G401.6 (cell line): ENCODE measurements at regions not wholly inside any gene's neighbourhood (a gene's known extent, or its start where the extent isn't known, plus 50 kb on each side); places are given as distances from the start of the nearest gene placed in this dataset.
"Not testable (repeated sequence)": the region's sequence is repeated elsewhere in the genome, so short reads cannot be mapped to it uniquely, and the experiment has no call there.

ENCODE experiments used
- FAIRE-seq: peaks from 2 replicates; lab custom pipeline; 2012; peaks lifted over from hg19 to GRCh38; lab: Jason Lieb, UNC

DNA sequence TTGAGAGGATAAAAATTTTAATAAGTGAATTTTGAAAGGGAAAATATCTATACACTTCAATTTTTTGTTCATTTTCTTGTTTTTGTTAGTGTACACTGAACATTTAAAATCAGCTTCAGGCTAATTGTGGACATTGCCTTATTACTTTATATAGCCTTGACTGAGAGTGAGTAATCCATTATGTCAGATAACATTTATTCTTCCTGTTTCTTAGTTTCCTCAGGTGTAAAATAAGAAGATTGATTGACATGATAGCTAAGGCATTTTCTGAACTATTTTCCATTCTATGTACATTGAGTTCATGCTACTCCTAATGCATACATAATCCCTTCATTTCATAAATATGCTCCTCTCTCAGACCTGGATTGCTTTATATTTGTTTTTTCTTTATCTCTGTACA, 607.3 kb upstream of the AADAT start:
- no peak for FAIRE-seq

DNA sequence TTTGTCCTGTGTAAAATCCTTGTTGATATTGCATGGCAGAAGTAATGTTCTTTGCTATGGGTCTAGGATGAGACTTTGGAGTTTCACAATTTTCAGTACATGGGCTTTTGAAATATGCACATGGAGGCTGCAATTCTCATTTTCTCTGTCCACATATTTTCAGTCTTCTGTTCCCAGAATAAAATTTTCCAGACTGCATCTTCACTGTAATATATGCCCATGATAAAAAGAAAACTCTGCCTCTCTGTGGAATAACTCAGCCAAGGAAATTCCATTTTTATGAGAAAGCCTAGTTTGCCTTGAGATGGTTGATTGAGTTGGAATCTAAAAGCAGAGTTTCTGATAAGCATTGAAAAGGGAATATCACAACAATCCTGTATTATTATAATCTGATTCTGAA, 601.4 kb upstream of the AADAT start:
- FAIRE-seq, result no peak

DNA sequence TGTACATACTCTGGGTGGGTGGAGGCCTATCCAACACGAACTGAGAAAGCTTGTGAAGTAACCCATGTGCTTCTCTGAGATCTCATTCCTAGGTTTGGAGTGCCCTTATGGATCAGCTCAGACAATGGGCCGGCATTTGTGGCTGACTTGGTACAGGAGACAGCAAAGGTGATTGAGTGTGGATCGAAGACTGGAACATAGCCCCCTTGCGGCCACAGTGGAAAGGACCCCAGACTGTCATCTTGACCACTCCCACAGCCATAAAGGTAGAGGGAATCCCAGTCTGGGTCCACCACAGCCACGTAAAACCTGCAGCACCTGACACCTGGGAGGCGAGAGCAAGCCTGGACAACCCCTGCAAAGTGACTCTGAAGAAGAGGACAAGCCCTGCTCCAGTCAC, 598.0 kb upstream of the AADAT start:
- FAIRE-seq, result no peak

DNA sequence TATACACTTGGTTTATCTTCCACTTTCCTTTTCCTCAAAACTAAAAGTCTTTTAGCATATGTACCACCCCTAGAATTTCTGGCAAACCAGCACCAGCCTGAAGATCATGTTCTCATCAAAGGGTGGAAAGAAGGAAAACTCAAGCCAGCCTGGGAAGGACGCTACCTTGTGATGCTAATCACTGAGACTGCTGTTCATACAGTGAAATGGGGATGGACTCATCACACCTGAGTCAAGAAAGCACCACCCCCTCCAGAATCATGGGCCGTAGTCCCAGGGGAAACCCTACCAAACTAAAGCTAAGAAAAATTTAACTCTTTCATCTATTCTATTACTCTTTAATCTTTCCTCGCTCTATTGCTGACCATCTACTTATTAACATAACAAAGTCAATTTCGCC, 595.9 kb upstream of the AADAT start:
- not testable (repeated sequence) for FAIRE-seq

DNA sequence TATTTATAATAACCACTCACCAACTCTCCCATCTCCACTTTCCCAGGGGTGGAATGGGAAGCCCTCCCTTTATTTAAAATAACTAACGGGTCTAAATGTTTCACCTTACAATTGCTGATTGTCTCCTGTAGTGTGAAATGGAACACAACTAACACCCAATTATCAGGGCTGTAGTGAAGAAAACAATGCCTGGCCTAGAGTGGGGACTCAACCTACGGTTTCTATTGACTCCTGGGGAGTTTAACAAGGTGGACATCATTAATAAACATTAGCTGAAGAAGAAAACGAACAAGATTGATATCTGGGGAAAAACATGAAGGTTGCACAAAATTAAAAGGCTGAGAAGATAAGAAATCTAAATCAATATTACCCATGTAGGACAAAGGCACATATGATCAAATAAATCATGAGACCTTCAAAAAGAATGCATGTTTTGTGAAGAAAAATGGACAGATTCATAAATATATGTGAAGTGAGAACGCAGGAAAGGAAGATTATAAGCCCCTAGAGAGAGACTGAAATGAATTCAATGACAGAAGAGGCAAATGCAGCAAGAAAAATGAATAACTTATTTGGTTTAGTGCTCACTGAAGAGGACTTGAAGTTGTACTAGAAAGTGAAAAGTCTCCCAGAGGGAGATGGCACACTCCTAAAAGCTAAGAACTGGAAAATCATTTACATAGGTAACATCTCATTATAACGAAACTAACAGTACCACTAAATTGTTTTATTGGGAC, 593.0 kb upstream of the AADAT start:
- FAIRE-seq, result no peak

DNA sequence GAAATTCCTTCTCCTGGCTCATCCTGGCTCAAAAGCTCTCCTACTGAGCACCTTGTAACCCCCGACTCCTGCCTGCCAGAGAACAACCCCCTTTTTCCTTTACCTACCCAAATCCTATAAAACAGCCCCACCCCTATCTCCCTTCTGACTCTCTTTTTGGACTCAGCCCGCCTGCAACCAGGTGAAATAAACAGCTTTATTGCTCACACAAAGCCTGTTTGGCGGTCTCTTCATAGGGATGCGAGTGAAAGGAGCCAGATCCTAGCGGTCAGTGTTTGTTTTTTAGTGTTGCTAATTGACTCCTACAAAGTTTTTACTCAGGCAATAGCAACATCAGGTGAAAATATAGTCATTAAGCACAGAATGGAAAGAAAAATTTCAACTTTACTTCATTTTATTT, 592.3 kb upstream of the AADAT start:
- not testable (repeated sequence) for FAIRE-seq

DNA sequence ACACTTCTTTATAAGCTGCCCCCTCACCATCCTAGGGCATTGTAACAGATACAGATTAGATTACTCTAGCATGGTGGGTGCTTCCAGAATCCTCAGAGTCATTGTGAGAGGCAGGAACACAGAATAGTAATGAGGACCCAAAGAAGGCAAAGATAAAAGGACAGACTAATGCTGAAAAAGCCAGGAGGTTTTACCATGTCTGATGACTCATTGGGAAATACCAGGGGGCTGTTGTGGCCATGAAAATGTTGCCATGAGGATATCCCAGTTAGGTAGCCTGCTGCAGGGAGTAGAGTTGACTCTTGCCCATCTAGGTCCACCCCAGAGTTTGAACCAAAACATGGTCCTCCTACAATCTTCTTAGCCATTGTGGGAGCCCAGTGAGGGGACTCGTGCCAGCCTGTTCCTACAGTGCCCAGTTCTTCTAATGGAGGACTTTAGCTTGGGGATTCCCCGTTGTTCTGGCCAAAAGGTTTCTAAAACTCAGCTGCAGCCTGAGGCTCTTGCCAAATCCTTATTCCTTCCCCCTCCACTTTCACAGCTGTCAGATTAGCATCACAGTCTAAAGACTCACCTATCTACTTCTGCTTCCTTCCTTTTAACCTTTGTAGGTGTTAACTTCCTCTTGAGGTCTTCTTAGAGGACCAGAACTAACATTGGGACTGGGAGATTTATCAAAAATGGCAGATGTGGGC, 586.0 kb upstream of the AADAT start:
- FAIRE-seq, result no peak

DNA sequence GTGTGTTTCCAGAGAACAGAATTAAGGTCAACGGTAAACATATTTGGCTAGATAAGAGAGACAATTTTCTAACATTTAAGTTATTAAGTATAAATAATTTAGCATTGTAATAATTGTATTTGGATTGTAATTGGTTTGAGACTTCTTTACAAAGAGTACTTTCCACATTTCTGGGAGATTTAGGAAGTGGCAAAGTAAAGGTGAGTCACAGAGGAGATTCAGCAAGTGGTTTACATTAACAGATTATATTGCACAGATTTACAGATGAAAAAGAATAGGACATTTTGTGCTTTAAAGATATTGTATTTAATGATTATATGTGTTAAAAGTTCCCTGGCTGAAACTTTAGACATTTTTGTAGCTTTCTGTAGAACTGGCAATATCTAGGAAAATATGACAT, 584.4 kb upstream of the AADAT start:
- no peak for FAIRE-seq

DNA sequence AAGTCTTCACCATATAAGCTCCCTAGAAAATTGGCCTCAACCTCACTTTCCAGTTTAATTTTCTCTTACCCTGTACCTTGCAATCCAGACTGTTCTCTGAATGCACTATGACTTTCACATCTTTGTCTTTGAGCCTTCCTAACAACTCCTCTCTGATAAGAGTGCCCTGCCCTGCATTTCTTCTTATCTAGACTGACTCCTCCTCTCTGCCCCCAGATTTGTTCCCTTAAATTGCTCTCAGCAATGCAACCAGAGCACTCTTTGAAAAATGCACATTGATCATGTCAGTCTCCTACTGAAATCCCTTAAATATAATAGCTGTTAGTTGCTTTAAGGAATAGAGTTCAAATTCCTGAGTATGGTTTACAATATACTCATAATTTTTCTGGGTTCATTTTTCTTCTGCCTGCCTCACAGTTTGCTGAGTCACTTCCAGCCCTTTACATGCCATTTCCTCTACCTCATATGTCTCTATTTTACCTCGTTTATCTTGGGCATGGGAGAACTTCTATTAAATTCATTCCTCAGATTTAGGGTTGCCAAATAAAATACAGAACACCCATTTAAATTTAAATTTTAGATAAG, 582.7 kb upstream of the AADAT start:
- FAIRE-seq, result no peak

DNA sequence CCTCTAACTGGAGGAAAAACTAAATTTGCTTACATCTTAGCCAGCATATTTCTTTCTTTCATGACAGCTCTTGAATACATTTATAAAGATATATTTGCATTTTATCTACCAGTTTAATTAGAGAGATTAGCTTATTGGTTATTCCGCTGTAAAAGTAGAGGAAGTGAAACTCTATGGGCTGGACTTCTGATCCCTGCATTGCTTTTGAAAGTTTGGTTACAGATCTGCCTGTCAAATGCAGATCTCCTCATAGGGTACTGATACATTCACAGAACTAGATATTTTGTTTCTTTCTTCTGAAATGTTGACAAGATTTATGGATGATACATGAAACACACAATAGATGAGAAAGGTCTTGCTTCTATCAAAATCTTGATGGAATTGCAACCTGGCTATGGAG, 581.4 kb upstream of the AADAT start:
- no peak for FAIRE-seq

DNA sequence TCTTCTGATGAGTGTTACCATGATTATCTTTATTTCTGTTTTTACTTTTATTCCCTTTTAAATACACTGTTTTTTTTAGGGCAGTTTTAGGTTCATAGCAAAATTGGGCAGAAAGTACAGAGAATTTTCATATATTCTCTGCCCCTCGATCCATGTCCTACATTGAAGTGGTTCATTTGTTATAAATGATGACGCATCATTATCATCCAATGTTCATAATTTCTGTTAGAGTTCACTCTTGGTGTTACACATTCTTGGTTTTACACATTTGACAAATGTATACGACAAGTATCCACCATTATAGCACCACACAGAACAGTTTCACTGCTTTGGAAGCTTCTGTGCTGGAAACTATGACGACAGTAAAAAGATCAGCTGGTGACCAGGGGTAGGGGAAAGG, 578.1 kb upstream of the AADAT start:
- no peak for FAIRE-seq

DNA sequence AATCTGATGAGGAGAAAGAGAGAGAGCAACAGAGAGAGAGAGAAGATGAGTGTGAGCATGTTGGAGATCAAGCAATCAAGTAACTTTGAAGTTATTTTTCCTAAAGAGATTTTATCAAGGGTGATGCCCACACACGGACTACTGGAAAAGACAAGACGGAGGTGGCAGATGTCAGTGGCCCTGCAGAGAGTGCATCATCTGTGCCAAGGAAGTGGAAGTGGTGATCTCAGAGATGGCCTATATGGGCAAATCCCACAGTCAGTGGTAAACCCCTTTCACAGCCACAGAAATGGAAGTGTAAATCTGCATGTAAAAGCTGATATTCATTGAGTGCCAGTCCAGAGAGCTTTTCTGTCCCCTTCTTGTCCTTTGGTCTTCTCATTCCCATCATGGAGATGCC, 577.2 kb upstream of the AADAT start:
- no peak for FAIRE-seq

DNA sequence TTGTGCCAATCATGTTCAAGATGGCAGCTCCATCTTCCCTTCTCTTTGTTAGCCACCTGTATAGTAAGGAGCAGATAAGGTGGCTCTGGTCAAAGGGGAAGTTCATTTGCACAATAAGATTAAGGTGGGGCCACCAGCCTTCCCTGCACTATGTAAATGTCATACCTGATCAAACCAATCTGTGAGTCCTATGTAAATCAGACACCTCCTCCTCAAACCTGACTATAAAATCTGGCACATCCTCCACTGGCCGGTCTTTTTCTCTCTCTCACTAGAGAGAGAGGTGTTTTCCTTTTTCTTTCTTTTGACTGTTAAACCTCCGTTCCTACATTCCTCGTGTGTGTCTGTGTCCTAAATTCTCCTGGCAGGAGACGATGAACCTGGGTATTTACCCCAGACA, 572.5 kb upstream of the AADAT start:
- no peak for FAIRE-seq

DNA sequence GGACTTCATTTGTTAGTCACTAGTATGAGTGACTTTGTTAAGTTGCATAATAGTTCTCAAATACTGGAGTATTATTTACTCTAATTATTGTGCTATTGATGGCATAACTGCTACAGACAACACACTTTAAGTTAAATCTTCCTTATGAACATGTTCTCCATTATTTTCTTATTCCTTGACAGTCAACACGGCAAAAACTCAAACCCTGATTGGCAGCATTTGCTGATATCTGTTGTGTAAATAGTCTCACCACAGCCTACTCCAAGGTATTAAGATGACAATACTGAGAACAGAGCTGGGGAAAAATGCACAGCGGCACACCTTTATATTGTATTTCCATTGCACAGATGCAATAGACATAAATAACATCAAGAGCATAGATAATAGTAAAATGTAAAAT, 568.0 kb upstream of the AADAT start:
- no peak for FAIRE-seq

DNA sequence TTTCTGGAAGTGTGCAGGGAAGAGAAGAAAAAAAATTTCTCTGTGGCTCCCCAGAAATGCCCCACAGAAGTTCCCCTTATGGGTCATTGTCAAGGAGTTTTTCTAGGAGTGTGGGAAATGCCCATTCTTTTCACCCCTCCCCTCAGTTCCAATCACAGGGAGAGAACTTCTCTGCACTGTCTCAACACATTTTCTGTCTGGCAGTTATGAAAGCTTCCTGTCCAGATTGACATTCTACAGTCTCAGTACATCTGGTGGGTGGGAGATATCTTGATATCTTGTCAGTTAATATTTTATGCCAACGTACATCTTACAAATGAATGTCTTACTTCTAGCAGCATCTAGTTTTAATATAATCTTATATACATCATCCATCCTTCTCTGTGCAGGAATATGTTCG, 566.8 kb upstream of the AADAT start:
- FAIRE-seq, result no peak

DNA sequence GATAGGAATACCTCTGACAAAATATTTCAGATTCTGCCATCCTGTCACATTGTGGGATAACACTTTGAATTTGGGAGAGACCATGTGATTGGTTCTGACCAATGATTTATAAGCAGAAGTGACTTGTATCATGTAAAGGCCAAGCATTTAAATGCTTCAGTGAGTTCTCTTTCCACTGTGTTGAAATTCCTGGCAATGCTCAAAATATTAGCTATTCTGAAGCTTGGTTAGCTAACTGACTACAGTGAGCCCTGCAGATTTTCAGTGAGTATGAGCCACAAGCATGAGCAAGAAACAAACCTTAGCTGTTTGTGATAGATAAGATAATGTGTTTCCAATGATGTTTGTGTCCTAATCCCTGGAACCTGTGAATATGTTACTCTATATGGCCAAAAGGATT, 562.8 kb upstream of the AADAT start:
- FAIRE-seq, result no peak

DNA sequence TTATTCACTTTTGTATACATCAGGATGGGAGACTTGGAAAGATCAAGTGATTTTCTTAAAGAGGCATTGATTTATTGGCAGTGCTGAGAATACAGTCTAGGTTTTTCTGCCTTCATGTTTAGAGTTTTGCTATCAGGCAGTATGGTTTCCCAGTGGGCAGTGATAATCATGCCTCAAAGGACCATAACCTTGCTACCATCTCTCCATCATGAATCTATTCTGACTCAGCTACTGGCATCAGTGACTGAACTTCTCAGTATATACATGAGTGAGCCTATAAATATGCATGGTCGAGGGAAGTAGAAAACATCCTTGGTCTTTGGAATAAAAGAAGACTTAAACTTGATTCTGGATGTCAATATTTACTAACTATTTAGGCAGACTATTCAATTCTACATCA, 562.0 kb upstream of the AADAT start:
- no peak for FAIRE-seq

DNA sequence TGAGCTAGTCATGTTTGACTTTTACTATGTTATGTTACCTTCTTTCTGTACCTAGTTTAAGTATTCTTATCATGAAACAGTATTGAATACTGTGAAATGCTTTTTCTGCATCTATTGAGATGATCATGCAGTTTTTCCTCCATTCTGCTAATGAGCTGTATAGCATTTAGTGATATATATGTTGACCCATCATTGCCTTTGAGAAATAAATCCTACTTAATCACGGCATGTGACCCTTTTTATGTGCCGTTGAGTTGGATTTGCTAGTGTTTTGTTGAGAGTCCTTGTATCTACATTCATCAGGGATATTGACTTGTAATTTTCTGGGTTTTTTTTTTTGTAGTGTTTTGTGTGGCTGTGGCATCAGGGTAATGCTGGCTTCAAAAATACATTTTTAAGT, 537.7 kb upstream of the AADAT start:
- no peak for FAIRE-seq

DNA sequence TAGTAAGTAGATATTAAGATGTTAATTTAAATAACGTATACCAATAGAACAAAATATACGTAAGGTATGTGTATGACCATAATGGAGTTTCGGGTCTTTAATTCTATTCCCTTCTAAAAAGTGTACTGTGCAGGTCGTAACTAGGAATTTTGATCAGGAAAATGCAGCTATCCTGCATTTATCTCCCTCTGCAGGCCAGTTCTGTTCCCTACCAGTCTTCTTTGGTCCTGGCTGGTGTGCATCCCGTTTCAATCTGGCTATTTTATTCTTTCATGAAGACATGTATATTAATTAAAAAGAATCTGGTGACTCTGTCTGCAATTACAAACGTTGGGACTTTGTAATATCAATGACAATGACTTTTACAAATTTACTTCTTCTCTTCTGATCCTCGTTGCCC, 534.1 kb upstream of the AADAT start:
- FAIRE-seq, result no peak

DNA sequence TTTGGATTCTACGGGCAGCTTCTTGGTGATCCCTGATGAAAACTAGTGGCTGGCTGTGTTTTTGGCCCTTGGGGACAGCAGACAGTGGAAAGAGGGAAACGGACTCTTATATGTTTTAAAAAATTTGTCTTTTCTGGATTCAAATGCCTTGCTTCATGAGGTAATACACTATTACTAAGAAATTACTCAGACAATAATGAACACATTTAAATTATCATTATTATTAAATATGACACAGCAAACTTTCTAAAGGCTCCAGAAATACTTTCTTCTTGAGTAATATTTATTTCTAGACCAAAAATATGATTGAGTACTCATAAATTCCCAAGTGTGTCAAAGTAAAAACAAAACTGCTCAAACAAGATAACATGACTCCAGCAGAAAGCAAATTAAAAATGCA, 520.7 kb upstream of the AADAT start:
- no peak for FAIRE-seq

DNA sequence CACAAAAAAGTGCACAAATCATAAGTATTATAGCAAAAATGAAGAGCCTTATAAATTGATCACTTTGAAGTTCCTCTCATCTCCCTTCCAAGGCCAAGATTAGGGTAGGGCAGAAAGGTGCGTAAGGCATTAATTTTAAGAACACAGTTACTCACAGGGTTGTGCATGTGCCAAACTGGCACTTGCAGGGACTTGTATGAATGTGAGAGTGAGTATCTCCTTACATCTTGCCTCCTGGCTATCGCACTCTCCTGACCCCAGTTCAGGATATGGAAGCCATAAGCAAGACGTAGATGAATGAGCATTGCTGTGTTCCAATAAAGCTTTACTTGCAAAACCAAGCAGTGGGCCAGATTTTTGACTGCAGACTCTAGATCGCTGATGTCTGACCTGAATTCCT, 510.1 kb upstream of the AADAT start:
- no peak for FAIRE-seq

DNA sequence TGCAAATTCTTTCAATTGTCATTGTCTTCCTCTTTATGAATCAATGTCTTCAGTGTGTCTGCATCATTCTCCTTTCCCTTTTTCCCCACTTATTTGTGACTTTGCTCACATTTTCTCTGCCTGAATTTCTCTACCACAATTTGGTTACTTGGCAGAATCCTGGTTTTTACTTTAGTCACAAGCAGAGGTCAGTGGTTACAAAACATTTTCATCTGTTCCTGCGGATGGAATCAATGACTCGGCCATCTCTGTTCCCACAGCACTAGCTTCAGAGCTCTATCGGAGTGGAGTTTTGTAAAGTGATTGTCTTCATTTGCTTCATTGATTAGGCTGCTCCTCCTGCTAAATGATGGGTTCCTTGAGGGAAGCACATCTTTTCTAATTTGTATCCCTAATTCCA, 501.3 kb upstream of the AADAT start:
- FAIRE-seq, result no peak

DNA sequence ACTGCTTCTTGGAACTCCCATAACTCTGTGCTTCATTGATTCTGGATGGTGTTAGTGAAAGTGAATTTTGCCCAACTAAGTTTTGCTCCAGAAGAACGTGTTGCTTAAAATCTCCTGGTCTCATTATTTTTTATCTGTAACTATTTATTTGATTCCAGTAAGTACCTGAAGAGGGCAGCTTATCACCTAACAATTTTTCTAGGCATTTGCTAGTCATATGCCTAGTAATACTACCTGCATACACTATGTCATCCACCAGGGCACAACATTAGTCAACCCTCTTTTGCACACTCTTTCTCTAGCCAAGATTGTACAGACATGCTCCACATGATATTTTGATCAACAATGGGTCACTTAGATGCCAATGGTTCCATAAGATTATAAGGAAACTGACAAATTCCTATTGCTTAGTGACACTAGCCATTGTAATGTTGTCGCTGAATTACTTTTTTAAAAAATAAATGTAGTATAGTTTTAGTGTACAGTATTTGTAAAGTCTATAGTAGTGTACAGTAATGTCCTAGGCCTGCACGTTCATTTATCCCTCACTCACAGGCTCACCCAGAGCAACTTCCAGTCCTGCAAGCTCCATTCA, 499.9 kb upstream of the AADAT start:
- FAIRE-seq, result no peak

DNA sequence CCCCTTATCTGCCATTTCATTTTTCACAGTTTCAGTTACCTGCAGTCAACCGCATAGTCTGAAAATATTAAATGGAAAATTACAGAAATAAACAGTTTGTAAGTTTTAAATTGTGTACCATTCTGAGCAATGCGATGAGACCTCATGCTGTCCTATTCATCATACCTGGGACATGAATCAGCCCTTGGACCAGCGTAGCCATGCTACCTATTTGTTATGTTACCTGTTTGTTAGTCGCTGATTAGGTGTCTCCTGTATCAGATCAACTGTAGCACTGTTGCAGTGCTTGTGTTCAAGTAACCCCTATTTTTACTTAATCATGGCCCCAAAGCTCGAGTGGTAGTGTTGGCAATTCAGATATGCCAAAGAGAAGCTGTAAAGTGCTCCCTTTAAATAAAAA, 492.2 kb upstream of the AADAT start:
- FAIRE-seq, result no peak
